Renal cortical epithelial cell (primary cell): ENCODE measurements at regions not wholly inside any gene's neighbourhood (a gene's known extent, or its start where the extent isn't known, plus 50 kb on each side); places are given as distances from the start of the nearest gene placed in this dataset.

Source experiments
- DNase-seq: peaks from one replicate; pipeline ENCODE4 v3.0.0-alpha.2; 2011; ENCODE audit warnings: low read depth

DNA sequence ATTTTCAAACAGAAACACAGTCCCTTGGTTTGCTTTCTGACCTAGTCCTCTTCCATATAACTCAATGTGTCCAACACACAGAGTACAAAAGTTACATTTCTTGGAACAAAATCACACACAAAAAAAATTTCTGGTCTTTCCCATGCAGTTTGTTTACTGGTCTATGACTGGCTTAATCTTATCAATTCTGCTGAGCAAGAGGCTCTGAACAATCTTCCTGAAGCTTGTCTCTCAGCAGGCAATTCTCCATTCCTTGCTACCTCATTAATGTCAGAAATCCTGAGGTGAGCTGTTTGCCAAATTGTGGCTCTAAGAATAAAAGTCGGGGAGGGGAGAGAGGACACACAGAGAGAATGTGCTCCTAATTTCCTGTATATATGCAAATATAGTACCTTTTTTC is 423.6 kb downstream of the HLX start:
- DNase-seq, result no peak

DNA sequence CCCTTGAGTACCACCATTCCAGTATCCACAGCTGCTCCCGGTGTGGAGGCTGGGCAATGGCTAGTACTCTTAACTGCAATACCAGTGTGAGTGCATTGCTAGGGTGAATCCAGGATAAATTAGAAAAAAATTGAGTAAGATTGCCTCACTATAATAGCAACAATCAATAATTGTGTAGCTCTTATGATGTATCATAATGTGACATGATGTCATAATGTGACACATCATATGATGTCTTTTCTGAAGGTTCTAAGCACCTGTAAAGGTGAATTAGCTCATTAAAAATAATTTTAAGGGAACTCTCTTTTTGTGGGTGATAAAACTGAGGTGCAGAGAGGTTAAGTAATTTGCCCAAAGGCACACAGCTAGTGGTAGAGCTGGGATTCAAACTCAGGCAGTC is 424.4 kb downstream of the HLX start:
- no peak for DNase-seq

DNA sequence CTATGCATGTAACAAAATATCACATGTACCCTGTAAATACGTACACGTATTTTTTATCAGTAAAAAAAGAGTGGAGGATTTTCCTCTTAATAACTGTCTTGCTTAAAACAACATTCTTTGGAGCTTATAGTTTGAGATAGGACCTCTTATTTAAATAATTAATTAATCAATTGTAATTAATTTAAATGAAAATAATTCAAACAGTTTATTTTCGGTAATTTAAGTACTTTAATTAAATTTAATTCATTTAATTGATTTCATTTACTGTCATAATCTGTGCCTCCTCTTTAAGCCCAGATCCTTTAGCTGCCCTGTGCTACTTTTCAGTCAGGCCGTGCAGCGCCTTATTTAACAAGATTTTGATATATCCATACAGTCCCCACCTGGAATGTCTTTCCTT is 427.0 kb downstream of the HLX start:
- no peak for DNase-seq

DNA sequence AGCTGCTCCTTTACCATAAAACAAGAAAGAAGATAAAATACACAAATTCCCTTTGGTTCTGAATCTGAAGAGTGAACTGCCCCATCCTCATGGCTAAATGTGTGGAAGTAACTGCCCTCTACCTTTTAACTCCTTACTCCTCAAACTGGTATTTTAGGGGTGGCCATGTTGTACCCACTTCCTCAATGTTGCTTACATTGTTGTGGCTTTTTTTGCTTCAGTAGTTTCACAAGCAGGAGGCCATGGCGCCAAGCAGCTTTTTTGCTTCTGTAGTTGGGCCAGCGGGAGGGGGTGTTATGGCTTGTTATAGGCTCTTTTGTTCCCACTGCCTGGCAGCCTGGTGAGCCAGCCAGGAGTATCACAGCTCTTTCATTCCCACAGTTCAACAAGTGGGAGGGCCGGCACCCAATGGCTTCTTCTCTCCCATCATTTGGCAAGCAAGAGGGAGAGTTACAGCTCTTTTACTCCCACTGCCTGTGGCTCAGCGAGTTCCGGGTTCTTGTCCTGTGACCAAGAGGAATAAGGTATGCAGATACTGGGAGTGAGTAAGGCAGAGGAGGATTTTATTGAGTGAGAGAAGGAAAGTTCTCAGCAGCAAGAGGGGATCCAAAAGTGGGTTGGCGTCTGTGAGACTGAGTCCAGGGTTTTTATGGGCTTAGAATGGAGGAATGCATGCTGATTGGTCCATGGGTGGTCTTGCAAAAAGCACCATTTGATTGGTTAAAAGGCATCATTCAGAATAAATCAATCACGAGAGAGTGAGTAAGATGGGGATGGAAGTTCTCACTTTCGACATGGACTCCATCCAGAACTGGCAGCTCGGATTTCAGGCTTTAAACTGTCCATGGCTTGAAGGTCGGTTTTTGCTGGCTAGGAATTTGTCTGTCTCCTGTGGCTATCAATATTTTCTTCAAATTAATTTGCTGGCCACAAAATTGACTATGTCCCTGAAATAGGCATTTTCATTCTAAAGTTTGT is 429.6 kb downstream of the HLX start:
- no peak for DNase-seq

DNA sequence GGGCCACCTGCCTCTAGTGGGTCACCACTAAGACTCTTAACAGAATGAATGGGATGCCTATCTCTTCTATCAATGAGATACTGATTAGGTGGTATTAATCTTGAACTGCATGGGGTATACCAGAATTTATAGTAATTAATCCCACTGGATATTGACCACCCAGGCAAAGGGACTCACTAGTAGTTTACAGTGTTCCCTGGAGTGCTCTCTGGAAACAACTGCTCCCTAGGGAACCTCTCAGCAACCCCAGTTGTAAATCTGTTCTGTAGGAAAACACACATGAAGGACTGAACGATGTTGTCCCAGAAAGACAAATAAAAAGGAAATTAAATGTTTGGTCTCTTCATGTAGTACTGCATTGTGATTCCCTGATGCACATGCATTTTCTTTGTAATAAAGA is 430.5 kb downstream of the HLX start:
- DNase-seq, result no peak

DNA sequence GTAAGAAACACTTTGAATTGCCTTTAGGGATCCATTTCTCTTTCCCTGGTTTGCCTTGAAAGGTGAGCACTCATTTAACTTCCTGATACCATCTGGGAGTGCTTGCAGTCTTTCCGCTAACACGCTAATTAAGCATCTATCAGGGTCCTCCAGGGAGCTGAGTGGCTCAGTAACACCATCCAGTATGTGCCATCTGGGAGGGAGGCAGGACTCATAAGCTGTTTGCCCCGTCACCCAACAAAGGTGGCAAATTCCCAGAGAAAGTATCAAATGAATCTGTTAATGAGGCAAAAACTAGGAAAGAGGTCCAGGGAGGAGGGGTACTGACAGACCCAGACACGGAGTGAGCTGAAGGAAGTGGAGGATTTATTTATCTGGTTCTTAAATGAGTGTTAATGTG is 430.9 kb downstream of the HLX start:
- DNase-seq, result no peak

DNA sequence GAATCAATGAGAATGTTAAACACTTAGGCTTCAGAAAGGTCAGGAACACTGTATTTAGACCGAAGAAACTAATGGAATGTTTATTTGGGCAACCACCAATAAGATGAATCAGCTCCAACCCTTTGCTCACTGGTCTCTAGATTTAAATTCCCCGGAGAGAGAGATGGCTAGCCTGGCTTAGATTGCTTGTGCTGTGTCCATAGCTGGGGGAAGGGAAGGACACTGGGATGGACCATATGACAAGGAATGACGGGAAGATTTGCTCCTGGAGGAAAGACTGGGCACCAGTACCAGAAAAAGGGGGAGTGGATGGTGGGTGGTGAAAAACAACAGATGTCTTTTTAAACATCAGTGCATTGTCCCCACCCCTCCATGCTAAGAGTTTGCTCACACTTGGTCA is 426.6 kb downstream of the DUSP10 start:
- DNase-seq, result peak; percentile 41

DNA sequence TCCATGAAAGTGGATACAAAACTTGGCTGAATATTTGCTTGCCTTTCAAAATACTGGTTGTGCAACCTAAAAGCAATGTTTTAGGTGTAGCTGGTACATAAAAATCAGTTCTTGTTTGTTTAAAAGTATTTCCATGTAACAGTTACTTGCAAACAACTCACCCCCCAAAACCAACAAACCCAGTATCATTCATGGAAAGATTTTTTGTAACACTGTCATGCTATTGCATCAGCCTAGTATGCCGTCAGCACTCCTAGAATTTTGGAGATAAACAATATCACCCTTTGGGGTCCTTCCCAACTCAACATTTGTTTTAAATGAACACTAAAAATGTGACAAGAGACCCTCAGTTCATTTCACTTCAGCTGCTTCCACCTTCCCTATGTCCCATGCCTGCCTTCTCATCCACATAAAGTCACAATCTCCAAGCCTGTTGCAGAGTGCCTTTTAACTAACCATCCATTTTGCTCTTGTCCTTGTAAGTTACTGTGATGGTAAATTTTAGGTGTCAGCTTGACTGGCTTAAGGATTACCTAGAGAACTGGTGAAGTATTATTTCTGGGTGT is 425.3 kb downstream of the DUSP10 start:
- DNase-seq, result no peak

DNA sequence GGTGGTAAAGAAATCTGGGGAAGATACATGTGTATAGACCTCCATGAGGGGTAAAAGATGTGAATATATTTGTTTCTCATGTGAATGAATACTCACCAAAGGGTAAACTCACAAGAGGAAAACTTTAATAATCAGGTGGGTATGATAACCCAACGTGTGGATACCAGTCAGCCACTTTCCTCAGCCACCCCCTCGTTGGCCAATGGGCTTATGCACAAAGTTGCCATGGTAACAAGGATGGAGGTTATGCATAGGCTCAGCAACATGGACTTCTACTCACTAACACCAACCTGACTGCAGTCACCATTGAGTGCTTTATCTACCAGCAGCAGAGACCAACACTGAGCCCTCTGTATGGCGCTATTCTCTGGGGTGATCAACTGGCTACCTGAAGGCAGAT is 424.4 kb downstream of the DUSP10 start:
- DNase-seq, result no peak

DNA sequence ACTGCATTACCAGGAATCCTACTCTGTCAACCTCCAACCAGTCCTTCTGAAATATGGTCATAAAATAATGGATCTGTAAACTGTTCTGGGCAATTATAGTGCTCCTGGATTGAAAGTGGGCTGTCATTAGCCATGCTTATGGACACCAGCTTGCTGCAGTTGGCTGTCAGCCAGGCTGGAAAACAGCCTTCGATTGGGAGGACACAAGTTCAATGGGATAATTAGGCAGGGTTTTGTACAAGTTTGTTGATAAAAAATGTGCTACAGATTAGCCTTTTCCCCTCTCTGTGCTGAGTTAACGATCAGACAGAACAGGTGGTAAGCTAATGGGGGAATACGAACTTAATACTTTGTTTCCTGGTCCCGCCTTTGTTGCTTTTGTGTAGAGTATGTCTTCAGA is 413.9 kb downstream of the DUSP10 start:
- no peak for DNase-seq

DNA sequence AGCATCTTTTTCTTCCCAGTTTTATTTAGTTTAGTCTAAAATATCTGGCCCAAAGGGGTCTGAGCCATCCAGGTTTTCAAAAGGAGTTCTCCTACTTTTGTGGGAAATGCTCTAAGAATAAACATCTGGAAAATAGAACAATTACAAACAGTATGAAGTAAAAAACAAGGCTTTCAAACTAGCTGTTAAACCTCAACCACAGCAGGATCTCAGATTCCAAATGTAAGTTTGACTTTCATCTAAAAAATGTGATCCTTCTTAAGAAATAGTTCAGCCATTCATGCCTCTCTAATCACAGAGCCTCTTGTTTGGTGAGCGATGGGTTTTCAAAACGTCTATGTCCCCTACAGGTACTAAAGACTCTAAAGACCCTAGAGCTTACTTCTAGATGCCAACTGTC is 413.5 kb downstream of the DUSP10 start:
- DNase-seq, result no peak

DNA sequence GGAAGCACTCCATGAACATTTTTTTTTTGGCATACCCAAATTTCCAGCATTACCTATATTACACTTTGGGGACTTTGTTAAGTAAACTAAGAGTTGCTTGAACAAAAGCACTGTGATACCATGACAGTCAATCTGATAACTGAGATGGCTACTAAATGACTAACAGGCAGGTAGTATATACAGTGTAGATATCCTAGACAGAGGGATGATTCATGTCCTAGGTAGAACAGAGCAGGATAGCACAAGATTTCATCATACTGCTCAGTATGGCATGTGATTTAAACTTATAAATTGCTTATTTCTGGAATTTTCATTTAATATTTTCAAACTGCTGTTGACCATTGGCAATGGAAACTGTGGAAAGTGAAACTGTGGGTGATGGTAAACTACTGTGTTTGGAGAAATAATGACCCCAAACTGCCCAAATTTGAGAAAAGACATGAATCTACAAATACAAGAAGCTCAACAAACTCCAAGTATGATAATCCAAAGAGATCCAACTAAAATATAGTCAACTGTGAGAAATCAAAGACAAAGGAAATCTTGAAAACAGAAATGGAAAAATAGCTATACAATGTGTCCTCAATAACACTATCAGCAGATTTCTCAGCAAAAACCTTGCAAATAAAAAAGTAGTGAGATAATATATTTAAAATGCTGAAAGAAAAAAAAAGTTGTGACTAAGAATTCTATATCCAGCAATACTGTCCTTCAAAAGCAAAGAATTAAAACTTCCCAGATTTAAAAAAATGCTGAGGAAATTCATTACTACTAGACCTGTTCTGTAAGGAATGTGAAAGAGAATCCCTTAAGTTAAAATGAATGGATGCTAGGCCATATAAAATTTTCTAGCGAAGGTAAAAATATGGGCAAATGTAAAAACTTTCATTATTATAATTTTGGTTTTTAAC is 410.4 kb downstream of the DUSP10 start:
- DNase-seq, result no peak

DNA sequence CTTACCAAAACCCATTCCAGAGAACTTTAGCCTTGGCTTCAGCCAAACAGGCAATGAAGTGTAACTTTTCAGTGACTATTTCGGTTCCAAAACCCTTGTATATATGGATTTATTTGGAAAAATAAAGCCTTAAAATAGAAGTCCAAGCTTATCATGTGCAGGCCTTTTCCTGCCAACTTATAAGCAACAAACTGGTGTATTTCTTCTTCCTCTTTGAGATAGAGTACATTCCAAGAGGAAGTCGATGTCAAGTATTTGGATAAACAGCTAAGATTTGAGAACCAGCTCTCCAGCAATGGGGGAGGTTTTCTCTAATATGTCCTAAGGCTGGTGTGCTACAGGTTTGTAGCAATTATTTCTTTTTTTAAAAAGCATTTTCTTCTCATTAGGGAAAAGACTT is 407.8 kb downstream of the DUSP10 start:
- DNase-seq, result no peak

DNA sequence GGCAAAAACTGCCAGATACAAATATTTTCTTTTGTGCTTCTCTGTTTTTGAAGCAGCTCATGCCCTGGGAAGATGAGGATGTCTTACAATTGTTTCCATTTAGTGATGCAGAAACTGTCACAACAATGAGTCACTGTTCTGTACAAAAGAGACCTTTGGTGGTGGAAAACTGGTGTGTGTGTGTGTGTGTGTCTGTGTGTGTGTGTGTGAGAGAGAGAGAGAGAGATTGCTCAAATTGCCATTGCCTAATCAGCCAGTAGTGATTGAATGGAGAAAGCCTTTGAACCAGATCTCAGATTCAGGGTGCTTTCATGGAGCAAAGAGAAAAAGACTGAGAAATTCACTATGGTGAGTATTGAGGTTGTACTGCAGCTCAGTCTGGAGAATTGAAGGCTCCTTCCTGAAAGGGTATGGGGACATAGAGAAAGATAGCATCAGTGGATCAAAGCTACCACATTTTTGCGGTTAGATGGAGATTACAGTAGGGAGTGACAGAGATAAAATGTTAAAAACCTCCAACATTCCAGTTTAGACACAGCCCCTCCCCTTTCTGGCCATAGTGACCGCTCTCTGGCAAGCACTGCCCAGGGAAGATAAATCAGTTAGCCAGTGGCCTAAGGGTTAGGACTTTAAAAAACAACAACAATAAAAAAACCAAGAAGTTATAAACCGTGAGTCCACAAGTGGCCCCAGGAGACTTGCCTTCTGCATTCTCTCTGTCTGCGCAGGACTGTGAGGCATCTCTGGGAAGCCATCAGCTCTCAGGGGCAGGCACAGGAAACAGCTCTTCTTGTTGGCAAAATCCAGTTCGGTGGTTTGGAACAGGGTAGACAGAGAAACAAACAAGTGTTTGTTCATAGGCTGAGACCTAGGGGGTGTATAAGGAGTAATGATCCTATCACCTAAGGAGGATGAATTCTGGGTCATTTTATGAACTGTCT is 406.5 kb downstream of the DUSP10 start:
- DNase-seq, result peak; percentile 93

DNA sequence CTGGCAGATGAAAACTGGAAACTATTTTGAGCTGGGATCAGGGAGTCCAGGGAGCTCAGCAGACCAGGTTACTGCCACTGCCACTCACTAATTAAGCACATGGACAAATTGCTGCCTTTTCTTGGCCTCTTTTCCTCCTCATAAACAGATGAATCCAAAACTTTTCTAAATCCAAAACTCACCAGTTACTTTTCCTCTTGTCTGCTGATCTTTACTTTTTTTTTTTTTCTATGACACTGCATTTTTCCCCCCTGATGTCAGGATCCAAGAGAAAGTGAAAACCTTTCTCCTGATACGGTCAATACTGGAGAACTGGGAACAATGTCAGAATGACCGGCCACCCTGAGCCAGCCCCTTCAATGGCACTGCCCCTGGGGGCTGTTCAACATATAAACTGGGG is 405.8 kb downstream of the DUSP10 start:
- DNase-seq, result peak; percentile 23

DNA sequence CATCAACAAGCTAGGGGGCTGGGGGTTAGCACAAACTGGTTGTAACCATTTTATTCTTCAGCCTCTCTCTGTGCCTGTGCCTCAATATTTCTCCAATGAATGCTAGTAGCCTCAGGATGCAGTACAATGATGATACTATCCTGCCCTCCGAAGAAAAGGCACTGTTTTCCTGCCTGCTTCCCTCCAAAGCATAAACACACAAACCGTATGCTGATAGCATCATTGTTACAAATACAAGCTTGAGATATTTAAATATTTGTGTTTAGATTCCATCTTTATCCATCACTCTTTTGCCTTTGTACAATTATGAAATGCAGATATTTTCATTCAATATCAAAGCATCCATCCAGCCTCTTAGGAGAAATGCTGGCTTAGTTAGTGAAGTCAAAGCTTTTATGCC is 404.8 kb downstream of the DUSP10 start:
- DNase-seq, result no peak

DNA sequence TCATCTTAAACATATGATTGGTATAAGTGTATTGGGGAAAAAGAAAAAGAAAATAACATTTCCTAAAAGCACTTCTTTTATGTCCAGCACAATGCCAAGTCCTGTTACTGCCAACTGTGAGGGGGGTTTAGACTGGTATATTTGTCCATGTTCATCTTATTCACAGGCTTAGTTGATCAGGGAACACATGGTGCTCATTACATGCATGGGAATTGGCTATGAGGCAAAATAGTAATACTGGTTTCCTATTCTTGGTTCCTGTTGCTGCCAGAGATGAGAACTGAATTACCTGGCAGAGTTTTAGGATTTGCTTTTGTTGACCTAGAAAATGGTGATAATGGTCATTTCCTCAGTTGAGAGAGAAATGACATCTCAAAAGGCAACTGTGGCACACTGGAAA is 398.8 kb downstream of the DUSP10 start:
- no peak for DNase-seq

DNA sequence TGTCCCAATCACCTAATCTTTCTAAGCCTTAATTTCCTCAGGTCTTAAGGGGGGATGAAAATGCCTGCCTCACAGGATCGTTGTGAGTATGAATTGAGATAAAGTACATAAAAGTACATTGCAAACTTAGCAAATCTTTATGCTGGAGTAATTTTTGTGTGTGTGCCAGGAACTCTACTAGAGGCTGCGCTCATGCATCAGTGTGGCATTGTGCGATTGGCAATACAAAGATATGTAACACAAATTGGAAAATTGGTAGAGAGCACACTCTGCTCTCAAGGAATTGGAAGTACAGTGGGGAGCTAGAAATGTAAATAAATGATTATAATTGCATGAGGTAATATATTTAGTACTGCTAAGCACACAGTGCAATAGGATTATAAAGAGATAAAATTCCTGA is 398.3 kb downstream of the DUSP10 start:
- no peak for DNase-seq

DNA sequence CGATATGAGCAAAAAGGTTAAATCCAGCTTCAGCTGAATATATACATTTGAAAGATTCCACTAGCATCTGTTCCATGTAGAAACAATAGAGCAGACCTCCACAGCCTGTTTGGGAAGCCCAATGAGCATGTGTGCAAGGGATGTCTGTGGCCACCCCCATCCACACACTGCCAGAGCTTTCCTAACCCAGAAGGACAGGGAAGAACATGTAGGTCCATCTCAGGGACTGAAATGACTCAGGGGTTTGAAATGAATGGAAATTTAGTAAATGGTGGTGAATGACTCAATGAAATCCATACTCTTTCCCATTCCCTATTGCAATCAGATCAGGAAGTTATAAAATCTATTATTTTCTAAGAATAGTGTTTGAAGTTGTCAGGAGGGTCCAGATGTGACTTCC is 397.2 kb downstream of the DUSP10 start:
- peak; percentile 9 for DNase-seq

DNA sequence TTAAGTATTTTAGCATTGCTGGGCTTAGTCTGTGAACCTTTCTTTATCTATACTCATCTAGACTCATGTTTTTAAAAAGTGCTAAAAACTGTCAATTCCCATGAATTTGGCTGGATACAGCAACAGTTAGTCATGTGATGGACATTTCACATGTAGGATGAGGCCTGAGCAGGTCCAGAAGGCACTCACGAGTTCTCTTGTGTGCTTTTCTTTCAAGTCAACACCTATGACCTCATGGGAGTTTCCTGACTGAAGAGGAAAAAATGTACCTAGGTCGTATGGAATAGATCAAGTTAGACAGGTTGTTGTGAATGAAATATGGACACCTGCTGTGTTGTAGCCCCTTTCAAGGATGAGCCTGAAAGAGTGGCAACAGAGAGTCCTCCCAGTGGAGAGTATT is 394.2 kb downstream of the DUSP10 start:
- peak; percentile 6 for DNase-seq

DNA sequence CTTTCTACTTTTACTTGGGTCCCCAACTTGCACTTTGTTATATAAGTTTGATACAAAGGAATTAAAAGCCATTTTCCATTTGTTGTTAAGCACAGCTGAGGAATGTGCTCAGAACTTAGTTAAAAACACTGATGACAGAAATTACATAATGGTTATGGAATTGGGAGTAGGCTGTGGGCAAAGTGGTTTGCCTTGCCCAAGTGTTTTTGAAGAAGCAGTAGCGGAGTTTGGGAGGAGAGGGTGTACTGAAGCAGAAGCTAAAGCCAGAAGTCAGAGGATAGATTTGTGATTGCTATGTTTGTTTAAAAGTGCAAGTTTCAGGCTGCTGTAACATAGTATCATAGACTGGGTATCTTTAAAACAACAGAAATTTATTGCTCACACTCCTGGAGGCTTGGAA is 391.8 kb downstream of the DUSP10 start:
- no peak for DNase-seq
